ENCODE measurements at regions not wholly inside any gene's neighbourhood (a gene's known extent, or its start where the extent isn't known, plus 50 kb on each side); places are given as distances from the start of the nearest gene placed in this dataset.

GRCh38 chr4:133014473-133015135, 134.5 kb upstream of the PCDH10 start:
- TF ChIP-seq RXRA (IDR thresholded peaks at IDR 0.05) (no peak), ZBTB33 (IDR thresholded peaks at IDR 0.05) (no peak), SP1 (IDR thresholded peaks at IDR 0.05) (no peak), REST (IDR thresholded peaks at IDR 0.05) (no peak), FOXA2 (IDR thresholded peaks at IDR 0.05) (no peak), EGR1 (IDR thresholded peaks at IDR 0.05; ENCODE audit: low read depth in 2 of 2) (no peak), YY1 (IDR thresholded peaks at IDR 0.05) (no peak), JUND (IDR thresholded peaks at IDR 0.05) (no peak), HNF4G (IDR thresholded peaks at IDR 0.05) (no peak), MAX (IDR thresholded peaks at IDR 0.05) (no peak), NR2F2 (IDR thresholded peaks at IDR 0.05) (no peak), HNF4A (conservative IDR thresholded peaks at IDR 0.05) (no peak), ATF3 (IDR thresholded peaks at IDR 0.05) (no peak), FOXA1 (IDR thresholded peaks at IDR 0.05) (no peak), CTCF (IDR thresholded peaks at IDR 0.05; ENCODE audit: low read depth, low read length, missing input control) (no peak), RAD21 (IDR thresholded peaks at IDR 0.05) (no peak), TAF1 (conservative IDR thresholded peaks at IDR 0.05) (no peak)
- Histone ChIP-seq H3K27ac (ENCODE audit: low read depth in 1 of 2, low read length in 2 of 2) (no peak overlapping the region), H3K9ac (ENCODE audit: low read depth in 1 of 2, low read length in 2 of 2) (no peak overlapping the region), H3K27me3 (ENCODE audit: control insufficient read depth in 4 of 4, insufficient read depth in 4 of 4, low read length in 3 of 4) (no peaks in the 10 kb centered on the region), H3K4me3 (ENCODE audit: low read depth in 1 of 3, low read length in 3 of 3) (no peak overlapping the region), H3K36me3 (ENCODE audit: control insufficient read depth in 4 of 4, insufficient read depth in 3 of 4, low read depth in 1 of 4, low read length in 3 of 4) (no peaks in the 10 kb centered on the region), H3K4me1 (ENCODE audit: control insufficient read depth in 4 of 4, insufficient read depth in 4 of 4, low read length in 3 of 4) (no peaks in the 10 kb centered on the region), H3K9me3 (ENCODE audit: control insufficient read depth in 4 of 4, low read length in 3 of 4) (no peaks in the 10 kb centered on the region)
- no peak for DNase-seq (ENCODE audit: low spot score)
- 38% methylated on average over 3 of the region's 3 CpGs for whole genome bisulfite sequencing

Measured in liver (tissue), 8 donors.